EL (cell line): ENCODE measurements at regions not wholly inside any gene's neighbourhood (a gene's known extent, or its start where the extent isn't known, plus 50 kb on each side); places are given as distances from the start of the nearest gene placed in this dataset.

Source experiments
- DNase-seq: peaks from one replicate; pipeline ENCODE4 v3.0.0-alpha.2; 2016

DNA sequence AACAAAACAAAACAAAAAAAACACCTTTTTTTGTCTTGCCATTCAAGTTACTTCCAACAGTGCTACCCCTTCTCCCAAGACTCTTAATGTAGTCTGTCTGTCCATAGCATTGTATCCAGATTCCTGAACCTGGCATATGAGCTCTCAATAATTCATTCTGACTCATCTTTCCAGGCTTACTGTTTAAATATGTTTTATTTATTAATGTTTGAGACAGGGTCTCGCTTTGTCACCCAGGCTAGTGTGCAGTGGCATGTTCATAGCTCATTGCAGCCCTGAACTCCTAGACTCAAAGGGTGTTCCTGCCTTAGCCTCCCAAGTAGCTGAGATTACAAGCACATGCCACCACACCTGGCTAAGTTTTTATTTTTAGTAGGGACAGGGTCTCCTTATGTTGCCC, 208.0 kb upstream of the DMRT1 start:
- no peak for DNase-seq

DNA sequence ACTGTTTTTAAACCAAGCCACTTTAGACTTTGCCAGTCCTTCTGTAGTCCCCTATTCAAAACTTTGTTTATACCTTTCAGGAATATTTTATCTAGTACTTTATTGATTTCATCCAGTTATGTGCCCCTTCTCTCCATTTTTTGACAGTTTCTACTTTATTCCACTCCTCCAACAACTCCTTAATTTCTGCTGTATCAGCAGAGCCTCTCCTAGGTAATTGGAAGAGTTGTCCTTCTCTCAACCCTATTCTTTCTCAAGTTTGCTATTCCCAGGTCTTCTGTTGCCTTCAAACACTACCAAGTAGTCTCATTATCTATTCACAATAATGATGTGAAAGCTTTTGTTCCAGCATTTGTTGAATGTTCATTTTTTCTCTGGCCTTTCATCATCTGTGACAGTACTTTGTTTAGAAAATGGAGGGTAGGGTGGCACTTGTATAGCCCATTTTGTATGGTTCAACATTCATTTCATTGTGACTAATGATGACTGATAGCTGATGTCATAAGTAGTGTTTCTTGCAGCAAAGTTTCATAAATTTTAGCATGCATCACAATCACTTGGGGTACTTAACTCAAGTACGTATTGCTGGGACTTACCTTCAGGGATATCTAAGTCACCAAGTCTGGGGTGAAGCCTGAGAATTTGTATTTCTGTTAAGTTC, 204.4 kb upstream of the DMRT1 start:
- no peak for DNase-seq

DNA sequence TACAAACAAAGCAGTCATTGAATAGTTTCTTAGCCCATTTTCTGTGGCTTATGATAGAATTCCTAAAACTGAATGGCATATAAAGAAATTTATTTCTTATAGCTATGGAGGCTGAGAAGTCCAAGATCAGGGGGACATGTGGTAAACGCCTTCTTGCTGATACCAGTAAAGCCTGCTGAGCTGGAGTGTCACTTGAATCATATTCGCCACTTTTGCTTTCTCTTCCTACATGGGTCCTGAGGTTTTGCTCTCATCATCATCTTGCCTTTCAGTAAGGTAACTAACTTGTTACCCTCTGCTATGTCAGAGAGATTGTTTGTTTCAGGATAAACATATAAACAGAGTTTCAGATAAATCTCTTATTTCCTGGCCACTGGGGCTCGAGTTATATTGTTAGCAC, 203.3 kb upstream of the DMRT1 start:
- no peak for DNase-seq

DNA sequence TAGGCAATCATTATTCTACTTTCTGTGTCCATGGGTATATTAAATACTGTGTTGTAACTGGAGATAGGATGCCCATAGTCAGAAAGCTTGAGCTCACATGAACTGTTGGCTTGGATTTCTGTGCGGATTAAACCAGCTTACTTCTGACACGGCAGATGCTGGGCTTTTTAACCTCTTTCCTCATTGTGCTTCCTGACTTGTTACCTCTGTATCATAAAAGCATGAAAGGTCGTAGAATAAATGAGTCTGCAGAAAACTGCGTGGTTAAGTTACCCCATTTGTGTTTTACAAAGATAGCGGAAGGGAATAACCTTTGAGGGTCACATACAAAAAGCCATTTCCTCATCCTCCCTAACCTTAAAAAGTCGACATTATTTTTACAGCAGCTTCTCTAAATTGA, 199.5 kb upstream of the DMRT1 start:
- DNase-seq: no peak

DNA sequence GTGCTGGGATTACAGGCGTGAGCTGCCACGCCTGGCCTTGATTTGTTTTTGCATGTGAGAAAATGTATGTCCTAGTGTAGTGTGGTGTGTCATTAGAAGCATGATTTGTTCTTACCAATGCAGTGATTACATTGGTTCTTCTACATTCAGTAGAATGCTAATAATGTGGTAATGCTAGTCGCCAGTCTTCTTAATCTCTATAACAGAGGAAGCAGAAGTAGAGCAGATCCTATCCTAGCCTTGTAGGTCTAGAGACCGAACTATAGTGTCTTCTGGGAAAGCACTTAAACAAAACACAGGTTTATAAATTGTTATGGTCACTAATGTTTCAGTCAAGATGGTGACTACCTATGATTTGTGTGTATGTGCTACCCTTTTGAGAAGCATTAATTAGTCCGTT, 197.5 kb upstream of the DMRT1 start:
- no peak for DNase-seq

DNA sequence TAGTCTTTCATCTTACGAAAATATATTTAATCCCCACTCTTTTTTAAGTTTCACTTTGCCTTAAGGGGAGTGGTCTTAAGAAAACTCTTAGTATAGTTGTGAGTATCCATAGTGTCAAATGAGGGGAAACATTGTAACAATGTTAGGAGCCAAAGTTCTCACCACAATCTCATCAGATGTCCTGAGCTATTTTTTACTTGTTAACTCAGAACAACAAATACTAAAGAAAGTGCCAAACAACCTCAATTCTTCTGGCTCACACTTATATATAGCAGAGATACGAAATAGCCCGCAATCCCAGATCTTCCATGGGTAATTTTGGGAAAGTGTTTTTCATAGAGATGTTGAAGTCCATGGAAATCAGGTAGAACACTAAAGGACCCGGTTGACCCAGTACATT, 194.0 kb upstream of the DMRT1 start:
- DNase-seq: no peak

DNA sequence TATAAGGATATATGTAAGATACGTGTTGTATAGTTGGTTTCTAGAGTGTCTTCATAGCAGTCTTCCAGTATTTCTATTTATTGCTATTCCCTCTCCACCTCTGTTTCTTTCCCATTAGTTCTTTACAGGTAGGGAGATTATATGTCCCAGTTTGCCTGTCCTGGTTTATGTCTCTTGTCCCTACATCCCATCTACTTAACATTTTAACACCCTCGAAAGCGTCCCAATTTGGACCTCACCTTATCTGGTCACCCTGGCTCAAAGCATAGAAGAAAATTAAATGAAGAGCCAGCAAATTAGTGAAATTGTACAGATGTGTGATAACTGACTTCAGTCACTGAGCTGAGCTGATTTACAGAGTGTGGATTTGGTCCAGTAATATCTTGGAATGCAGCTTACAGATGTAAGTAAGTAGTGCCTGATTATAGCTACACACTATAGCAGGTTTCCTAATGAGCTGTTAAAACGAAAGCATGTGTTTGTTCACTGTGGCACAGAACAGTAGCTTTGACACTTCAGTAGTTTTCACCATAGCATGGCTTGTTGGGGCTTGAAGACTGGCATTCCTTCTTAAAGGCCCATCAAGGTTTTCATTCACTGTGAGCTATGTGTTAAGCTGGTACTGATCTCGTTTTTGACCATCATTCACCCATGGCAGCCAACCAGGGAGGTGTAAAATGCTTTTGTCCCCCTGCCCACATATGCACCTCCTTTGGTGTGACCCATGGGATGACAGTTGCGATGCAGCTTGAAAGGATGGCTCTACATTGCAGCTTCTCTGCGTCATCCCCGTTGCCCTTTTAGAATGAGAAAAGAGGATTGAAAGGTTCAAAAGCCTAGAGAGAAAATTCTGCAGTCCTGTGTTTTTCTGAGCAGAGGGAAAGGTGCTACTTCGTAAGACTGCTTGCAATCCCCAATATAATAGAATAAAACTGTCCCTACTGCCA, 192.1 kb upstream of the DMRT1 start:
- DNase-seq: no peak

DNA sequence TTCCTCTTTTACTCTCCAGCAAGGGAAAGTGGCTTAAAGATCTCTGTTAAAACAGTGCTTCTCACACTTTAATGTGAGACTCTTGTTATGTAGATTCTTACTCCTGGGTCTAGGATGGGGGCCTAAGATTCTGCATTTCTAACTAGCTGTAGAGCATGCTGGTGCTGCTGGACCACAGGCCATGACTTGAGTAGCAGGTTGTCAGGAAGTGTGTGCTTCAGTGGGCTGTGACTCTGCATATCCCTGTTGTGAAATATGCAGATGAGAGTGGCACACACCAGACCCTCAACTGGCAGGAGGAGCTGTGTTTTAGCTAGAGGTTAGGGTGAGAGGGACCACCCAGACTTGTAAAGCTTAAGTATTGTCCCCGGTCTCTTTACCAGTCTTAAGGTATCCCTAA, 191.1 kb upstream of the DMRT1 start:
- DNase-seq: peak; percentile 8

DNA sequence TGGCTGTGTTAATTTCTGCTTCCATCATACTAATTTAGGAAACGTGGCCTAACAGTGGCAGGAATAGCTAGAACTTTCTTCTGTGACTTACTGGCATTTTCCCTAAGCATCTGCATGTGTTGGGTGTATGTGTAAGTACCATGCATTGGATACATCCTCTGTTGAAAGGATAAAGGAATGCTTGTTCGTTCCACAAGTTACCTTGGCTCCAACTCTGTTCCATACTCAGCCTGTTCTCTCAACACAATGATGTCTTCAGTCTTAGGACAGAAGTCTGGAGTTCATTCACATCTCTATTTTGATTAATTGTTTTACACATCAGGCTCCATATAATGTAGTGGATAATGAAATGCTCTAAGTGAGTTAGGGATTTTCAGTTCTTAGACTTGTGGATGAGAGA, 190.1 kb upstream of the DMRT1 start:
- DNase-seq: no peak

DNA sequence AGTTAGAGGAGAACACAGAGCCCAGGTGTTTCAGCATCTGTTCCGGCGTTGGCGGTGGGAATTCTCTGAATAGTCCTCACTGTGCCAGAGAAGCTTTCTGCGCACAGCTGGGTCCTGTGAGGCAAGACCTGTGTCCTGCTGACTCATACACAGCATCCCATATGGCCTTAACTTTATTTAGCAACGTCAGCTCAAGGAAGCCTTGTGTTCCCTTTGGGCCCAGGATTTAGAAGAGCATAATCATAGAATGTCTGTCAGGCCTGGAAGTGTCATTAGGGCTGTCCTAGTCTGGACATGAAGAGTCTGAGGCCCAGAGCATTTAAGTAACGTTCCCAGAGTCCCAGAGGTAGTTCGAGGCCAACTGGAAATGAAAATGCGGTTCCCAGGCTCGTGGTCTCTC, 188.6 kb upstream of the DMRT1 start:
- no peak for DNase-seq

DNA sequence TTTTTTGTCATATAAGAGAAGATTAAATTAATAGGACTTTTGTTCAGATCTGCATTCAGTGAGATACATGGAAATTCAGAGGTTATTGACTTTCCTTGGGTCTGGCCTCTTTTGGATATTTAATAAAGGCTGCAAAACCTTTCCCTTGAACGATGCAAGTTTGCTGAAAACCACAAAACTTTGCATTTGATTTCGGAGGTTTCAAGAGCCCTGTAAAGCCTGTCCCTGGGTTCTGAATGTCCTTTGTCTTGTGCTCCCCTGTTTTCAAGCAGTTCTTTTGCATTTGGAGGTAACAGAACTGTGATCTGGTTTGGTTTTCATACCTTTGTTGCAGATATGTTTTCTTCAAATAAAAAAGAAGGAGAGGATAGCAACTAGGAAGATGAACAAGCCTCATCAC, 188.1 kb upstream of the DMRT1 start:
- no peak for DNase-seq

DNA sequence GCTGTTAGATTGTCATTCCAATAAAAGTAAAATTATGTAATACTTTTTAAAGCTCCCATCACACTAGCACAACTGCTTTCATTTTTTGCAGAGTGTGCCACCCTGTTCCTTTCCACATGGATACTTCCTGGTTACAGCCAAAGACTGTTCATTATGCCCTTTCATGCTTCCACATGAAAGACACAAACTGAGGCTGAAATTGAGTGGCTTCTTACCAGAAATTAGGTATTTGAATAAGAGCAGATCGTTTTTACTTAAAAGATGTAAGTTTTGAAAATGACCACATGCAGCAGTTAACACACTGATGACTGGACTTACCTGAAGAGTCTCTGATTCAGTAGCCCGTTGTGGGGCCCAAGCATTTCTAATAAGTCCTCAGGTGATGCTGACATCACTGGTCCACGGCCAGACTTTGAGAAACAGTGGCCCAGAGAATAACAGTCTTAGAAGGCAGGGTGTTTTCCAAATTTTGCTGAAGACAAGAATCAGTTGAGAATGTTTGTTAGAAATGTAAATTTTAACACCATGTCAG, 187.6 kb upstream of the DMRT1 start:
- no peak for DNase-seq

DNA sequence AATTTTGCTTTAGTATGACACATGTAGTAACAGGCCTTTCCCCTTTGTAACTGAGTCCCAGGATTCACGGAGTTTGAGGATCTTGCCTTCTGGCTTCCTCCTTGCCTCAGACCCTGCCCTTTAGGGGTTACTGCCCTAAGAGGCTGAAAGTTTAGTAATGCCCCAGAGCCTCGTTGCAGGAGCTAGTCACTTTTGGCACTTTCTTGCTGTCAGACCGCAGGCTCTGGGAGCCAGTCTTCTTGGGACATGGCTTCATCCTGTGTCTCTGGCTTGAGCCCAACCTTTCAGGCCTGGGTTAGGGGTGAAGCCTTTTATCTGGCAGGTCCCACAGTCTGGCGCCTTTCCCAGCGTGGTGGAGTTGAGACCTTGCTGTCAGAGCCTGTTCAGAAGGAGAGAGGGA, 185.6 kb upstream of the DMRT1 start:
- no peak for DNase-seq

DNA sequence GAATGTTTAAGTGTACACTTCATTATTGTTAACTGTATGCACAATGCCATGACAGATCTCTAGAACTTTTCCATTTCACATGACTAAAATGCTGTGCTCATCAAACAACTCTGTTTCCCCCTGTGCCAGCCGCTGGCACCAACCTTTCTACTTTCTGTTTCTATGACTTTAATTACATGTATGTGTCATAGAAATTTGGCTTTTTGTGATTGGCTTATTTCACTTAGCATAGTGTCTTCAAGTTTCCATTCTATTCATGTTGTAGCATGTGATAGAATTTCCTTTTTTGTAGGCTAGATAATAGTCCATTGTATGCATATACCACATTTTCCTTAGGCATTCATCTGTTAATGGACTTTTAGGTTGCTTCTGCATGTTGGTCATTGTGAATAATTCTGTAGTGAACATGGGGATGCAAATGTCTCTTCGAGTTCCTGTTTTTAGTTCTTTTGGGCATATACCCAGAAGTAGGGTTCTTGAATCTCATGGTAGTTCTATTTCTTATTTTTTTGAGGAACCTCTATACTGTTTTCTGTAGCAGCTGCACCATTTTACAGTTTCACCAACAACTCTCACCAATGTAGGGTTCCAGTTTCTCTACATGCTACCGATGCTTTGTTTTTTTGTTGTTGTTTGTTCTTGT, 184.4 kb upstream of the DMRT1 start:
- no peak for DNase-seq

DNA sequence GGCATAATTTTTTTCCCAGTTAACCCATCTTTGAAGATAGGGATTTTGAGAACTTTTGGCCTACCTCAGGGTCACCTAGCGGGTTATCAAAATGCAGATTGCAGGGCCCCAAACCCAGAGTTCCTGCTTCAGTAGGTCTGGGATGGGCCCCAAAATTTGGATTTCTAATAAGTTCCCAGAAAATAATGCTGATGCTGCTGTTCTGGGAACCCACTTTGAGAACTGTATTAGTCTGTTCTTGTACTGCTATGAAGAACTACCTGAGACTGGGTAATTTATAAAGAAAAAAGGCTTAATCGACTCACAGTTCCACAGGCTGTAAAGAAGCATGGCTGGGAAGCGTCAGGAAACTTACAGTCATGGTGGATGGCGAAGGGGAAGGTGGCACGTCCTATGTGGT, 182.2 kb upstream of the DMRT1 start:
- DNase-seq: no peak

DNA sequence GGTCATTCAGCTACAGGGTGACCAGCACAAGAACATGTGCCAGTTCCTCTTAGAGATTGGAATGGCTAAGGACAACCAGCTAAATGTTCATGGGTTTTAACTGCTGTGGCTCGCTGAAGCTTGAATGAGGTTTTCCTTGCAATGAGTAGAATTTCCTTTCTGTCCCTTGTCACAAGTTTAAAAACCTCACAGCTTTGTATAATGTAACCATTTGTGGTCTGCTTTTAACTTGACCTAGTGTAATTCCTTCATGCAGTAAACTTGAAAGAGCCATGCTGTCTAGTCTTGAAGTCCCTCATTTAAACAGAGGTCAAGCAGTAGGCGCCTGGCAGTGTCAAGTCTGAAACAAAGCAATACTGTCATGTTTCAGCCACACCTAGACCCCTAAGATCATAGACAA, 181.3 kb upstream of the DMRT1 start:
- DNase-seq: no peak

DNA sequence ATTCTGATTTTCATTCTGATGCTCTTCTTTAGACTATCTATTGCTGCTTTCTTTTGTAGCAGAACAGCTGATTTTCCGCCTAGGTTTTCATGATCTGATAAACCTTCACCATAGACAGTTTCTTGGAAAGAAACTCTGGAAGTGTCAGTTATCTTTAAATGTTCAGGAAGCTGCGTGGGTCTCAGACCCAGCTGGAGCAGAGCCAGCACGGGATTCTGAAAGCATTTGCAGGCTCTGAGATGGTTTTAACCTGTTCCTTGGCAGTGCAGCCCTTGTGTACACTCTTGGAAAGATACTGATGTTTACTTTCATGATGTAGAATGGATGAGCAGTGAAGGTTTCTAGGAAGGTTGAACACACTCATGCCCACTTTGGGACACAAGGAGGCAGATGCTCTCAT, 178.0 kb upstream of the DMRT1 start:
- DNase-seq: no peak

DNA sequence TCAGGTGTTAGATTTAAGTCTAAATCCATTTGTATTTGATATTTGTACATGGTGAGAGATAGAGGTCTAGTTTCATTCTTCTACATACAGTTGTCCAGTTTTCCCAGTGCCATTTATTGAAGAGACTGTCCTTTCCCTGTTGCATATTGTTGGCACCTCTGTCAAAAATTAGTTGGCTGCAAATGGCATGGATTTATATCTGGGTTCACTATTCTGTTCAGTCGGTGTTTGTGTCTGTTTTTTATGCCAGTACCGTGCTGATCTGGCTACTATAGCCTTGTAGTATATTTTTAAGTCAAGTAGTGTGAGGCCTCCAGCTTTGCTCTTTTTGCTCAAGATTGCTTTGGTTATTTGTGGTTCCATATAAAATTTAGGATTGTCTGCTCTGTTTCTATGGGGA, 176.2 kb upstream of the DMRT1 start:
- DNase-seq: no peak

DNA sequence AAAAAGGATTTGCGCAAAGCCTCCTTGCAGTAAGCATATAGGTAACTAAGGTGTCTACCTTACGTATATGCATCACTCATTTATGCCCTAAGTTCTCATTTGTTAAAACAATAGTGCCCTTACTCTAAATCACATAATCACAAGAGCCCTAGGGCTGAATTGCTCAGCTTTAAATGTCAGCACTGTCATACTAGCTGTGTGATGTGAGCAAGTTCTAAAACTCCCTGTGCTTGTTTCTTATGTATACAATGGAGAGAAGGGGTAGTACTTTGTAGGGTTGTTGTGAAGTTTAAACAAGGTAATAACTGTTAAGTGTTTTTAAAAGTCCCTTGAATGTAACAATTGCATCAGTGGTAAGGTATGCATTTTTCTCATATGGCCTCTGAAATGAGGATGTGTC, 169.5 kb upstream of the DMRT1 start:
- DNase-seq: no peak

DNA sequence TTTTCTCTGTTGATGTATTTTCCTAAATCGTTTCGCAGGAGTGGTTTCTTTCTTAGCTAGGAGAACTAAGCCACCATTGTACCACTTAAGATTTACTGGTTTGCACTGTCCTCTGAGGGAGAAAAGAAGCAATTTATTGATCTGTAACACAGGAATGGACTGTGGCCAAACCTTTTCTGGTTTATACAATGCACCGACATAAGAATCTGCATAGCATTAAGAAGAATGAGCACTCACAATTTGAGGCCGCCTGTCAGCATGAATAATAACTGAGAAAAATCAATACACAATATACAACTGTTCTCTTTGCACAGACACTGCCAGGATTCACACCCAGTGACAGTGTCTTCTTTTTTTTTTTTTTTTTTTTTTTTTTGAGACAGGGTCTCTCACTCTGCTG, 168.6 kb upstream of the DMRT1 start:
- DNase-seq: no peak

DNA sequence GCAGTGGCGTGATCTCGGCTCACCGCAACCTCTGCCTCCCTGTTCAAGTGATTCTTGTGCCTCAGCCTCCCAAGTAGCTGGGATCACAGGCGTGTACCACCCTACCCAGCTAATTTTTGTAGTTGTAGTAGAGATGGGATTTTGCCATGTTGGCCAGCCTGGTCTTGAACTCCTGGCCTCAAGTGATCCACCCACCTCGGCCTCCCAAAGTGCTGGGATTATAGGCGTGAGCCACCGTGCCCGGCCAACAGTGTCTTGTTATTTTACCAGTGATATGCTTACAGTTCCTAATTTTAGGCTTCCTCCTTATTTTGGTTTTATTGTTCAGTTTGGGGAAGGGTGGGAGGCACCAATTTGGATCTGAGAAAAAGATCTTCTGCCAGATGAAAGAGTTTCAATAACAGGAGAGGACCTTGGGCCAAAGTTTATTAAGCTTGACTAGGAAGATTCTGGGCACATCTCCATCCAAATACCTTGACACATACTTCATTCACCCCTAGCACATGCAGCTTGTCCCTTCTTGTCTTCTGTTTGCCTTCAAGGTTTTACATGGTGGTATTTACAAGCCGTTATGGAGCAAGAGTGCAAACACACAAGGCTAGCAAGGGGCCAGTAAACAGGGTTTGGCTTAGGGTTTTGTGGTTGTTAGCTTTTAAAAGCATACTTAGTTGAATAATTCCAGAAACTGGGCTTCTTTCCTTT, 168.1 kb upstream of the DMRT1 start:
- no peak for DNase-seq

DNA sequence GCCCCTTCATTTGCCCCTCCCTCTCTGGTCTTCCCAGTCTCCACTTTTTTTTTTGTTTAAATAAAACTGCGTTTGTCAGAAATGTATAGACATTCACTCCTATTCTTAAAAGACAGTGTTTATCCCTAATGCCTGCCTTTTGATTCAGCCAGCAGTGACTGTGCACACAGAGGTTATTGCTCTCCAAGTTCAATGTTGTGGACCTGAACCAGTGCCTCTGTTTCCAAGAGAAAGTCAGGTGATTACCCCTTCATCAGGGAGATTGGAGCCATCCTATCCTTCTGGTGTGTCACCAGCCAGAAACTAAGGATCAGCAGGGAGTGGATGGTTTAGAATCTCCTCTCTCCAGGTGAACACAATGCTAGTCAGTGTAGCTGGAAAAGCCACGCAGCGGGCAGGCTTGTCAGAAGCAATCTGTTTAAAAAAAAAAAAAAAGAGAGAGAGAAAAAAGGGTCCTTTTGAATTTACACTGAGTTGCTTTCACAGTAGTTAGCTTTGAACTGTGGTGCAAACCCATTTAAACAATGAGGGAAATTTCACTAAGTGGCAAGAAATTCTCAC, 167.5 kb upstream of the DMRT1 start:
- no peak for DNase-seq
